Mesenchymal stem cell (in vitro differentiated cells and primary cell): ENCODE measurements at regions not wholly inside any gene's neighbourhood (a gene's known extent, or its start where the extent isn't known, plus 50 kb on each side); places are given as distances from the start of the nearest gene placed in this dataset.

Experiments
- DNase-seq: peaks from one replicate; pipeline ENCODE4 v3.0.0-alpha.2; 2013
- H2AFZ ChIP-seq: one replicate; pipeline ENCODE4 v1.6.1; 2013; ENCODE audit warnings: low read depth, mild to moderate bottlenecking, control low read depth, inconsistent platforms, low read length, moderate library complexity
- H2AK5ac ChIP-seq: 2 replicates; pipeline ENCODE4 v1.6.1; 2013; ENCODE audit warnings: low read length, moderate library complexity, mild to moderate bottlenecking, inconsistent platforms; ENCODE audit not compliant: severe bottlenecking
- H2BK120ac ChIP-seq: one replicate; pipeline ENCODE4 v1.6.1; 2013; ENCODE audit warnings: low read depth, mild to moderate bottlenecking, inconsistent platforms, low read length, moderate library complexity
- H2BK12ac ChIP-seq, 2 experiments: one replicate each; pipeline ENCODE4 v1.6.1; 2013; ENCODE audit warnings: inconsistent platforms in 2 of 2, low read length in 2 of 2, mild to moderate bottlenecking in 2 of 2, moderate library complexity in 2 of 2, control low read depth in 1 of 2
- H2BK15ac ChIP-seq: one replicate; pipeline ENCODE4 v1.6.1; 2013; ENCODE audit warnings: mild to moderate bottlenecking, low read depth, inconsistent platforms; ENCODE audit not compliant: poor library complexity, severe bottlenecking
- H2BK5ac ChIP-seq: 2 replicates; pipeline ENCODE4 v1.6.1; 2013; ENCODE audit warnings: low read depth, mild to moderate bottlenecking, low read length, control low read depth, inconsistent platforms; ENCODE audit not compliant: poor library complexity, severe bottlenecking
- H3K14ac ChIP-seq, 2 experiments: one replicate each; pipeline ENCODE4 v1.6.1; 2013; ENCODE audit warnings: inconsistent platforms in 2 of 2, low read length in 2 of 2, control low read depth in 1 of 2, mild to moderate bottlenecking in 1 of 2, moderate library complexity in 1 of 2
- H3K18ac ChIP-seq, 2 experiments: one replicate each; pipeline ENCODE4 v1.6.1; 2013; ENCODE audit warnings: inconsistent platforms in 2 of 2, low read length in 2 of 2, control low read depth in 1 of 2, low read depth in 1 of 2, mild to moderate bottlenecking in 1 of 2
- H3K23ac ChIP-seq, 2 experiments: one replicate each; pipeline ENCODE4 v1.6.1; 2013; ENCODE audit warnings: inconsistent platforms in 2 of 2, low read length in 2 of 2, mild to moderate bottlenecking in 2 of 2, moderate library complexity in 2 of 2, control low read depth in 1 of 2
- H3K27ac ChIP-seq: 2 replicates; pipeline ENCODE4 v1.5.1; 2013; ENCODE audit warnings: mild to moderate bottlenecking, moderate library complexity, low read length, control low read depth, inconsistent platforms; ENCODE audit not compliant: poor library complexity, severe bottlenecking
- H3K27me3 ChIP-seq, 2 experiments: 2 replicates each; pipeline versions ENCODE4 v1.6.1 to v1.7.0; 2013; ENCODE audit warnings: low read length in 2 of 2, mild to moderate bottlenecking in 2 of 2, moderate library complexity in 2 of 2, control low read depth in 1 of 2, inconsistent platforms in 1 of 2; ENCODE audit not compliant: control insufficient read depth in 1 of 2, insufficient read depth in 1 of 2
- H3K36me3 ChIP-seq, 2 experiments: 2 replicates each; pipeline versions ENCODE4 v1.6.1 to v1.7.0; 2013; ENCODE audit warnings: low read length in 2 of 2, control low read depth in 1 of 2, inconsistent platforms in 1 of 2, low read depth in 1 of 2, mild to moderate bottlenecking in 1 of 2; ENCODE audit not compliant: insufficient read depth in 2 of 2, control insufficient read depth in 1 of 2
- H3K4ac ChIP-seq, 2 experiments: one replicate each; pipeline ENCODE4 v1.6.1; 2013; ENCODE audit warnings: inconsistent platforms in 2 of 2, low read length in 2 of 2, mild to moderate bottlenecking in 2 of 2, moderate library complexity in 2 of 2, control low read depth in 1 of 2, low read depth in 1 of 2
- H3K4me1 ChIP-seq: 2 replicates; pipeline ENCODE4 v1.6.1; 2013; ENCODE audit warnings: low read depth, low read length, control low read depth; ENCODE audit not compliant: control insufficient read depth, insufficient read depth
- H3K4me2 ChIP-seq: 2 replicates; pipeline ENCODE4 v1.6.1; 2013; ENCODE audit warnings: low read length, mild to moderate bottlenecking, inconsistent platforms; ENCODE audit not compliant: poor library complexity, severe bottlenecking
- H3K4me3 ChIP-seq, 2 experiments: 2 replicates each; pipeline versions ENCODE4 v1.5.1 to v1.7.0; 2013; ENCODE audit warnings: low read length in 2 of 2, mild to moderate bottlenecking in 2 of 2, control low read depth in 1 of 2, low read depth in 1 of 2; ENCODE audit not compliant: insufficient read depth in 1 of 2
- H3K79me1 ChIP-seq: replicated peaks from 2 replicates; pipeline ENCODE4 v1.6.1; 2013; ENCODE audit warnings: mild to moderate bottlenecking, control low read depth, low read length, inconsistent platforms; ENCODE audit not compliant: poor library complexity, severe bottlenecking
- H3K9ac ChIP-seq: 2 replicates; pipeline ENCODE4 v1.7.0; 2013; ENCODE audit warnings: mild to moderate bottlenecking, low read length, moderate library complexity
- H3K9me3 ChIP-seq: 2 replicates; pipeline ENCODE4 v1.7.0; 2013; ENCODE audit warnings: mild to moderate bottlenecking, low read length; ENCODE audit not compliant: control insufficient read depth
- H4K8ac ChIP-seq: one replicate; pipeline ENCODE4 v1.6.1; 2013; ENCODE audit warnings: inconsistent platforms, mild to moderate bottlenecking, low read length, moderate library complexity
- H4K91ac ChIP-seq: one replicate; pipeline ENCODE4 v1.6.1; 2013; ENCODE audit warnings: mild to moderate bottlenecking, low read length, inconsistent platforms
- WGBS: methylation state at CpG from one replicate; pipeline ENCODE4 v1.1.7; 2013; ENCODE audit warnings: mixed read lengths; 5-methylcytosine and 5-hydroxymethylcytosine counted together

GRCh38 chr1:90504509-90504908 is 212.6 kb downstream of the BARHL2 start:
- no peak for DNase-seq
- Histone ChIP-seq H3K4me3 (no peak overlapping the region), H4K8ac (no peak overlapping the region), H4K91ac (no peak overlapping the region), H3K36me3 (no peaks in the 10 kb centered on the region), H3K79me1 (no peaks in the 10 kb centered on the region), H3K27ac (no peak overlapping the region), H3K9ac (no peak overlapping the region), H2BK5ac (no peak overlapping the region), H3K4me2 (no peak overlapping the region), H2AK5ac (no peak overlapping the region), H3K4ac (no peak overlapping the region), H2BK12ac (no peak overlapping the region), H3K27me3 (no peaks in the 10 kb centered on the region), H2BK120ac (no peak overlapping the region), H3K4me1 (no peaks in the 10 kb centered on the region), H3K9me3 (no peaks in the 10 kb centered on the region), H2BK15ac (no peak overlapping the region), H2AFZ (no peak overlapping the region), H3K18ac (no peak overlapping the region), H3K14ac (no peak overlapping the region), H3K23ac (no peak overlapping the region)
- 22% methylated on average over 1 of the region's 1 CpG for WGBS

DNA sequence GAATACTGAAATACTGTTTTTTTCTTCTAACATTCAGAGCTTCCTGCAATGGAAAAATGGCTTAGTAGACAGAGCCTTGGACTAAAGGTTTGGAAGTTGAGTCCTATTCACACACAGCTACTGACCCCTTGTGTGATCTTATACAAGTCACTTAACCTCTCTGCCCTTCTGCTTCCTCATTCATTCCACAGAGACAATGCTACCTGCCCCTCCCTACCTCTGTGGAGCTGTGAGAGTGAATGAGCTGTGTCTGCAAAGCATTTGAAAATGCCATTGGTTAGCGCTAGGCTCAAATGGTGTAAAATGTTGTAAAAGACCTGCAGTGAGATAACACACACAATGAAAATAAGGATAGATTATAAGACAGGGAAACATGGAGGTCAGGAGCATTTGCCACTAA is 214.4 kb downstream of the BARHL2 start:
- 9% methylated on average over 1 of the region's 1 CpG for WGBS
- H3K79me1 ChIP-seq, result no peaks in the 10 kb centered on the region
- no peak overlapping the region for H2BK12ac ChIP-seq

GRCh38 chr1:90502194-90502593 is 214.9 kb downstream of the BARHL2 start:
- no peak overlapping the region for H3K14ac ChIP-seq
- no peak overlapping the region for H3K18ac ChIP-seq
- no peak overlapping the region for H2BK12ac ChIP-seq
- H2AK5ac ChIP-seq, result no peak overlapping the region
- no peak overlapping the region for H3K9ac ChIP-seq
- H2BK5ac ChIP-seq, result no peak overlapping the region
- H2BK120ac ChIP-seq, result no peak overlapping the region
- H3K36me3 ChIP-seq, result no peaks in the 10 kb centered on the region
- H4K8ac ChIP-seq, result no peak overlapping the region
- H3K23ac ChIP-seq, result no peak overlapping the region
- no peak overlapping the region for H3K4me3 ChIP-seq
- no peak overlapping the region for H2AFZ ChIP-seq
- no peak overlapping the region for H2BK15ac ChIP-seq
- H3K27me3 ChIP-seq, result no peaks in the 10 kb centered on the region
- H3K4me2 ChIP-seq, result no peak overlapping the region
- WGBS, result 15% methylated on average over 3 of the region's 7 CpGs
- H3K79me1 ChIP-seq, result no peaks in the 10 kb centered on the region
- no peak overlapping the region for H4K91ac ChIP-seq
- H3K4ac ChIP-seq, result no peak overlapping the region
- H3K9me3 ChIP-seq, result no peaks in the 10 kb centered on the region
- H3K4me1 ChIP-seq, result no peaks in the 10 kb centered on the region
- DNase-seq, result no peak
- H3K27ac ChIP-seq, result no peak overlapping the region

More for the DNA sequence above, 214.4 kb downstream of the BARHL2 start:
- Histone ChIP-seq H3K36me3 (no peaks in the 10 kb centered on the region), H3K9ac (no peak overlapping the region), H3K9me3 (no peaks in the 10 kb centered on the region), H3K4ac (no peak overlapping the region), H2AK5ac (no peak overlapping the region), H3K18ac (no peak overlapping the region), H4K91ac (no peak overlapping the region), H3K14ac (no peak overlapping the region), H3K27ac (no peak overlapping the region), H4K8ac (no peak overlapping the region), H3K23ac (no peak overlapping the region), H2BK5ac (no peak overlapping the region), H2BK120ac (no peak overlapping the region), H3K27me3 (no peaks in the 10 kb centered on the region), H2BK15ac (no peak overlapping the region), H3K4me1 (no peaks in the 10 kb centered on the region), H3K4me3 (no peak overlapping the region), H3K4me2 (no peak overlapping the region), H2AFZ (no peak overlapping the region)
- no peak for DNase-seq

DNA sequence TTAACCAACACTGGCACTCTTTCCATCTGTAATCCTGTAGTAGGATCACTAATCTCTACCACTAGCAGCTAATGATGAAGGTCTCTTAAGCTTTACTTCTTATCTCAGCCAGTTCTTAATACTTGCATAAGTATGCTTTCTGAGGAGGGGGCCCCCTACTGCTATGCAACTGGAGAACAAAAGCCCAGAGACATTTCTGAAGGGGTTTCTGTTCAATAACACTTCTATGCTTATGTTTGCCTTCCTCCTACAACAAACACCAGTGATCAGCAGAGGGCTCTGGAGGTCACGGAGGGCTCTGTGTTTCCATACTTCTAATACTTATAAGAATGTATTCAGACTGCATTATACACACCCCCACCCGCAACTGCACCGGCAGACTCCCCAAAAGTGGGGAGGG is 215.8 kb downstream of the BARHL2 start:
- Histone ChIP-seq H4K91ac (no peak overlapping the region), H3K36me3 (no peaks in the 10 kb centered on the region), H3K23ac (no peak overlapping the region), H2BK15ac (no peak overlapping the region), H2AFZ (no peak overlapping the region), H3K79me1 (no peaks in the 10 kb centered on the region), H3K4me1 (no peaks in the 10 kb centered on the region), H4K8ac (no peak overlapping the region), H2BK5ac (no peak overlapping the region), H3K9me3 (no peaks in the 10 kb centered on the region), H2BK12ac (no peak overlapping the region), H2AK5ac (no peak overlapping the region), H3K9ac (no peak overlapping the region), H3K27ac (no peak overlapping the region), H3K18ac (no peak overlapping the region), H3K4ac (no peak overlapping the region), H3K14ac (no peak overlapping the region), H3K27me3 (no peaks in the 10 kb centered on the region), H2BK120ac (no peak overlapping the region), H3K4me3 (no peak overlapping the region), H3K4me2 (no peak overlapping the region)
- DNase-seq, result no peak
- no CpG with 5 or more reads among the region's 3 CpGs for WGBS
